Ovary (tissue), 7 donors: ENCODE measurements at regions not wholly inside any gene's neighbourhood (a gene's known extent, or its start where the extent isn't known, plus 50 kb on each side); places are given as distances from the start of the nearest gene placed in this dataset.

Source experiments
- DNase-seq, 5 donors: peaks; one replicate each; pipeline ENCODE4 v3.0.0-alpha.2; 2019 to 2020
- H3K27ac ChIP-seq, 2 donors: fragments of 200-600 bp; one replicate each; pipeline versions ENCODE4 v1.5.1 to v1.8.0; 2019 to 2022
- H3K27me3 ChIP-seq: fragments of 200-600 bp; one replicate; pipeline ENCODE4 v1.8.0; 2022
- H3K36me3 ChIP-seq: fragments of 200-600 bp; sonication (generic); one replicate; pipeline ENCODE4 v1.5.1; 2019
- H3K4me1 ChIP-seq: one replicate; pipeline ENCODE4 v1.8.1; 2013; ENCODE audit warnings: mild to moderate bottlenecking, moderate library complexity; ENCODE audit not compliant: insufficient read depth
- H3K4me3 ChIP-seq: fragments of 200-600 bp; sonication (generic); one replicate; pipeline ENCODE4 v1.5.1; 2017
- H3K9me3 ChIP-seq, 2 donors: fragments of 200-600 bp in 1 of 2; sonication (generic) in 1 of 2; one replicate each; pipeline versions ENCODE4 v1.5.1 to v1.8.1; 2013 to 2019; ENCODE audit warnings: mild to moderate bottlenecking in 1 of 2, moderate library complexity in 1 of 2
- CTCF ChIP-seq, 3 donors: fragments of 450-650 bp in 2 of 3; fragments of 200-600 bp in 1 of 3; IDR thresholded peaks; one replicate each; pipeline versions ENCODE4 v1.5.1 to v1.8.0; 2016 to 2022; ENCODE audit warnings: antibody characterized with exemption in 3 of 3, mild to moderate bottlenecking in 1 of 3
- EP300 ChIP-seq: sonication (generic); formaldehyde crosslinking; IDR thresholded peaks from one replicate; pipeline ENCODE4 v1.6.1; 2017; ENCODE audit warnings: antibody characterized with exemption
- POLR2A ChIP-seq: fragments of 450-650 bp; IDR thresholded peaks from one replicate; pipeline ENCODE4 v1.6.1; 2017; ENCODE audit warnings: antibody characterized with exemption, mild to moderate bottlenecking, moderate library complexity
- WGBS, 3 donors: extraction: QIAGEN DNeasy Blood & Tissue Kit in 1 of 3; methylation state at CpG; one replicate each; pipeline versions ENCODE4 v1.1.5 to v1.1.7; 2013 to 2017; 5-methylcytosine and 5-hydroxymethylcytosine counted together
- intact Hi-C, 4 donors: fragments of 100-400 bp; cut with DNase I; formaldehyde crosslinking; loops; one replicate each; pipeline versions ENCODE4 v1.11.0 to v1.15.1; 2022 to 2023
- donor health status: DM: no; HTN: no; CAD: no; lungs with moderate emphysema.
- donor health status: DM: no; HTN: no; CAD: no.
- donor health status: Bipolar disorder and iron deficiency.
- donor health status: DM: no; HTN: no; CAD: no.
- donor health status: DM: yes; HTN: yes; CAD: no.

DNA sequence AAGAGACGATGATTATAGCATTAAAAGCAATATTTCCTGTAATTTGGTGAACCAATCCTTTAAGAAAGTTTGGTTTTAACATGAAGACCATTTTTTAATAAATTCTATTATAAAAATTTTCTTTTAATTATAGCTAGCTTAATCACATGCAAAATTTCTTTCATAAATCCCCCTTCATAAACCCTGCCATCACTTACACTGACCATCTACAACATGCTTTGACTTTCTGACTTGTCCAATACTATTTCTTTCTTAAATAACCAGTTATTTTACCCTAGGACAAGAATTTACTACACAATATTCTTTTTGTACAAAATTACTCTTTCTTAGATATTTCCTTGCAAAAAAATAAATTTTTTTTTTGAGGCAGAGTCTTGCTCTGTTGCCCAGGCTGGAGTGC lies 1334.8 kb downstream of the CDH11 start:
- WGBS, 3 donors: 95 to 100% (median 100%) methylated on average over 1 of the region's 1 CpG
- no peaks in the 10 kb centered on the region for H3K4me1 ChIP-seq
- TF ChIP-seq CTCF (IDR thresholded peaks at IDR 0.05): no peak
- DNase-seq: no peak
- intact Hi-C loops: no loop called here
- H3K36me3 ChIP-seq: no peaks in the 10 kb centered on the region
- no peak overlapping the region for H3K4me3 ChIP-seq
- H3K27me3 ChIP-seq: no peaks in the 10 kb centered on the region
- no peak overlapping the region for H3K27ac ChIP-seq
- H3K9me3 ChIP-seq: no peaks in the 10 kb centered on the region

- Histone ChIP-seq H3K4me1 (no peaks in the 10 kb centered on the region), H3K36me3 (no peaks in the 10 kb centered on the region), H3K4me3 (no peak overlapping the region), H3K27me3 (no peaks in the 10 kb centered on the region), H3K9me3 (no peaks in the 10 kb centered on the region), H3K27ac (no peak overlapping the region)
- intact Hi-C loops: no loop called here
- TF ChIP-seq CTCF (IDR thresholded peaks at IDR 0.05) (no peak), EP300 (no peak), POLR2A (no peak)
- no peak for DNase-seq
- 60 to 84% (median 83%) methylated on average over 2 of the region's 2 CpGs for WGBS, 3 donors
Measured at GRCh38 chr16:63785170-63785569, 1336.7 kb downstream of the CDH11 start.

GRCh38 chr16:63776437-63776836 lies 1345.4 kb downstream of the CDH11 start:
- H3K27ac ChIP-seq: no peak overlapping the region
- intact Hi-C loops: no loop called here
- no peaks in the 10 kb centered on the region for H3K9me3 ChIP-seq

GRCh38 chr16:63776034-63776433 lies 1345.8 kb downstream of the CDH11 start:
- intact Hi-C loops: no loop called here
- Histone ChIP-seq H3K4me1 (no peaks in the 10 kb centered on the region), H3K9me3 (no peaks in the 10 kb centered on the region), H3K27me3 (no peaks in the 10 kb centered on the region), H3K4me3 (no peak overlapping the region), H3K27ac (no peak overlapping the region), H3K36me3 (no peaks in the 10 kb centered on the region)
- DNase-seq: no peak
- no peak for TF ChIP-seq EP300
- TF ChIP-seq CTCF (IDR thresholded peaks at IDR 0.05): no peak
- no peak for TF ChIP-seq POLR2A

More at GRCh38 chr16:63776437-63776836, 1345.4 kb downstream of the CDH11 start:
- TF ChIP-seq POLR2A: no peak
- TF ChIP-seq CTCF (IDR thresholded peaks at IDR 0.05): no peak
- no peak for TF ChIP-seq EP300
- Histone ChIP-seq H3K27me3 (no peaks in the 10 kb centered on the region), H3K4me3 (no peak overlapping the region), H3K36me3 (no peaks in the 10 kb centered on the region), H3K4me1 (no peaks in the 10 kb centered on the region)
- DNase-seq: no peak

GRCh38 chr16:63774302-63774701 lies 1347.6 kb downstream of the CDH11 start:
- Histone ChIP-seq H3K27me3 (no peaks in the 10 kb centered on the region), H3K36me3 (no peaks in the 10 kb centered on the region), H3K27ac (no peak overlapping the region), H3K9me3 (no peaks in the 10 kb centered on the region), H3K4me3 (no peak overlapping the region), H3K4me1 (no peaks in the 10 kb centered on the region)
- TF ChIP-seq POLR2A (no peak), CTCF (IDR thresholded peaks at IDR 0.05) (no peak), EP300 (no peak)
- intact Hi-C loops: no loop called here
- WGBS, 3 donors: 61 to 80% (median 72%) methylated on average over 3 of the region's 3 CpGs
- DNase-seq: no peak
